Skin of body (tissue), 1 donor: ENCODE measurements at regions not wholly inside any gene's neighbourhood (a gene's known extent, or its start where the extent isn't known, plus 50 kb on each side); places are given as distances from the start of the nearest gene placed in this dataset.

Experiments used
- DNase-seq: peaks from one replicate; lab custom pipeline; 2025; lab: John Stamatoyannopoulos, UW

DNA sequence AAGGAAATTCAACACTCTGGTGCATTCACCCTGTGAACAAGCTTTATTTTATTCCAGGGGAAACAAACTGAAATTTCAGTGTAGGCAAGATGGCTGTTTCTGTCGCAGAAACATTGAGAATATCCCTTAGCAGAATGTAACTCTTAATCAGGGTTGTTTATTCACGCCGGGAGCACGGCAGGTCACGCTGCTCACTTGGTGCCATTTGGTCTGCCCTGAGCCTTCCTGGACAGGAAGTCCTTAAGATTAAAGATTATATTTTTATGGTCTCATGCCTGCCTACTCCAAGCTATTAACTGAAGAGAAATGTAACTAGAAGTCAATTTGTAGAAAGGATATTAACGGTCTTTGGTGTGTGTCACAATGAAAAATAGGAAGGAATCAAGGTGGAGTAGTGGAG, 185.3 kb upstream of the ARGLU1 start:
- DNase-seq: no peak

DNA sequence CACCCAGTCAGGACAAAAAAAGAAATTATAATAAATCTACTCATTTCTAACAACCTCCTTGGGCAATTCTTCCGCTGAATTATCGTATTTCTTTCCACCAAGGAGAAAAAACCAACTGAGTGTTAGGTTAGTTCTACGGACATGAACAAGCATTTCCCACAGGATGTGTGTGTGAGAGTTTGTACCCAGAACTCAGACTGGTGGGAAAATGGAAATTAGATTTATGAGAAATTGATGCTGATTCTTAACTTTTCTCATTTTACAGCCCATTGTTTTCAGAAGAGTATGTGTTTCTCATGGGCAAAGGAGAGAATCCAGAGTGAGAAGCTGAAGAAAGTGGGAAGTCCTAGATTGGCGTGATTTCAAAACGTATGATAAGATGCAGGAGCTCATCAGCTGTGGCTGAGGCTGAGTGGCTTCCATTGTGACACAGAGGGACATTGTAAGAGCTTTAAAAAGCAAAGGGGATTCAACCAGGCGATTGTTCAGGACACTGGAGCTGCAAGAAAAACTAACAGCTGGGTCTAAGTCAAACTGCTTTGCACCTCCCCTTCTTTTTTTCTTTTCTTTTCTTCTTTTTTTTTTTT, 184.7 kb upstream of the ARGLU1 start:
- no peak for DNase-seq

DNA sequence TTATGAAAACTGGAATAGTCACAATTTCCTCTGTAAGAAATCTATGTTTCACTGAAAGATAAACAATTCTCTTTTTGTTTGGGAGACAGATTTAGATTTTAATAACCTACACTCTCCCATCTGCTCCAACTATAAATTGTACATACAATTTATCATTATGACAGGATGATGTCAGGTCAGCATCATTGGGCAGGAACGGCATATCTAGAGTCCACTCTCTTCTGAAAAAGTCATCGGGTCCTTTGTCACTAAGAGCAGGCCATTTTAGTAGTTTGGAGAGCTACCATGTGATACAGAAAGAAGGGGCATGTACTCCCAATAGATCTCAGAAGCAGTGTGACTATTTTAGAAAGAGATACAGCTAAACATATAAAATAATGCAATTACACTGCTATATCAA, 180.8 kb upstream of the ARGLU1 start:
- no peak for DNase-seq

DNA sequence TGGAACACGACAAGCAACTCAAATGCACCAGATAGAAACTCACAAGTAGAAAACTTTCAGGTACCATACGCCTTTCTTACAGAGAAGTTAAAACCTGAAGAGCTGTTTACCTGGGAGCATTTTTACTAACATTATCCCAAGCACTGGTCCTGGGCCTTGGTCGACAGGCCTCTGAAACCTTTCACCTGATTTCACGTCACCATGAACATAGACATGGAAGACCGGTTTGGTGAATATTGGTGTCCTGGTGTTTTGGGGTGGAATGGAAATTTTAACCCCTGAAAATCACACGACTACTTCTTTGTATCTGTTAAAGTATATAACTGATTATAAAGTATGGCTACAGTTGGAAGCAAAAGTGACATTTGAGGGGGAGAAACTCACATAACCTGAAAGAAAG, 176.6 kb upstream of the ARGLU1 start:
- DNase-seq: no peak

DNA sequence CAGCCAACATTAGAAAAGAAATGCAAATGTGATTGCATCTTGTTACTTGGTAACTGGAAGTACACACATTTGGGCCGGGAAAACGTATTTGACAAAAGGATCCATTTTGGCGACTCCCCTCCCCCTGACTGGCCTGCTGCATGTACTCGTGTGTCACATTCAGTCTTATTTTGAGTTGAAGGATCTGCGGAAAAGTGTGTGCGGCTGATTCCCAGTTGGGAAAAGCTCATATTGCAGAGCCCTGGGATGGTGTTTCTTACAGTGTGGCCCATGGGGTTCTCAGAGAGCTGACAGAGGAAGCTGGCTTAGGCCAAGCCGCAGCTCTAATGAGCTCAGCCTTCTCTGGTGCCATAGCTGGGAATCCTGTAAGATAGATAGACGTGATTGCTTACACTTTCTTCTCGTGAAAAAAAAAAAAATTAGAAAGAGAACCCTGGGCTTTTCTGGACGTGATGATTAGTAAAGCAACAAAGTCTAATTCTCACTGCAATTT, 170.3 kb upstream of the ARGLU1 start:
- DNase-seq: no peak

DNA sequence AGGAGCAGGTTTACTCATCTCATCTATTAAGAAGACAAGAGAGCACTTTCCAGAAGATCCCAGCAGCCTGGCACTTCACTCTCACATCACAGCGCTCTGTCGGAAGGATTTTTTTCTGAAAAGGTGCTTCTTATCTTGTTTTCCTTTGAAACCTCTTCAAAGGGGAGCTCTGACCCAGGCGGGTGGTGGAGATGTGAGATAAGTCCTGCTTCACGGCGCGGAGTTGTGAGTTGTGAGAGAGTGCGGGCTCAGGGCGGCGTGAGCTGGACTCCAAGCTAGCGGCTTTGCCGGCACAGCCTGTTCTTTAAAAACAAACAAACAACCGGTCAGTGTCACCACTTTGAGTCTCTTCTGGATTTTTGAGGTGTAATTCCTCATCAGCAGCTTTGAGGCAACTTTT, 169.0 kb upstream of the ARGLU1 start:
- no peak for DNase-seq

DNA sequence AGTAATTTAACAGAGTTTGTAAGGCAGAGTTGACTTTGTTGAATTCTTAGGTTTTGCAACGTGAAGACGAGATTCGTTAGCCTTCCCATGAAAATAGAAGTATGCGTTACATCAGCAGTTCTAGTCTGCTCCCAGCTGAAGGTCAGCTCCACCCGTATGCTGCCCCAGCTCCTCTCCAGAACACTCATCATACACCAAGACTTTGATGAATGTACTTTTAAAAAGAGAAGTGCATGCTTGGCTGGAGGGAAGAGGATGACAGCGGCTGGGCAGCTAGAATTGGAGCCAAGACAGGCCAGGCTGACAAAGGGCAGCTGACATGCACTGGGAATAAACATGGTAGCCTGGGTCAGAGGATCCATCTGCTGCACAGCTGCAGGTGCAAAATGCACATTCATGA, 166.3 kb upstream of the ARGLU1 start:
- no peak for DNase-seq

DNA sequence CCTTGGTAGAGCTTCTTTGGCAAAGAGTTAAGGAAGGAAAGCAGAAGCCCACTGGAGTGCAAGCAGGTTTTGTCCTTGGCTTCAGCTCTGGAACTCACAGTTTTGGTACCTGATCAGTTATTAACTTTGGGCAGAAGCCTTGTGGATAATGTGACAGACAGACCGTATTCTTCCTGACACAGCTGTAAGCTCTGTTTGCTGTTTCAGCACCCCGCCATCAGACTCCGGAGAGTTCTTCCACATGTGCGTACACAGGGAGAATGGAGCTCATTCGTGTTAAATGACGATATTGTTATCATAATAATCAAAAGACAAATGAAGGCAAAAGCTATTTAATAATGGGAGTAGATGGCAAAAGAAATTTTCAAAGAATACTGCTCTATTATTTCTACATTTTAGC, 155.1 kb upstream of the ARGLU1 start:
- no peak for DNase-seq

DNA sequence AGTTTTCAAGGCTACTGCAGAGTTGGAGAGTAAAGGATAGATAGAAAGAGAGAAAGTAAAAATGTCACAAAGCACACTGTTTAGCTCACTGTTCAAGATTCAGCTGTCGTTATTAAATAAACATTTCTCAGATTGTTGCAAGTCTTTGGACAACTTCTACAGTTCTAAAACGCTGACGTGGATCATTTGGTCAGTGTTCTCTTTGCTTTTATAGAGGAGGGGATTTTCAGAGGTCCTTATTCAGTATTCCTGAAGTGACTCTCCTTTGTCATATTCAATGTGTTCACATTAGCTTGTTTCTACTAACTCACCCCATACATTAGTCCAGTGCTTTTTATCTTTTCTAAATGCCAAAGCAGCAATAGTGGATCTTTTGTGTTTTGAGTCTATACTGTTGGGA, 154.7 kb upstream of the ARGLU1 start:
- DNase-seq: no peak

DNA sequence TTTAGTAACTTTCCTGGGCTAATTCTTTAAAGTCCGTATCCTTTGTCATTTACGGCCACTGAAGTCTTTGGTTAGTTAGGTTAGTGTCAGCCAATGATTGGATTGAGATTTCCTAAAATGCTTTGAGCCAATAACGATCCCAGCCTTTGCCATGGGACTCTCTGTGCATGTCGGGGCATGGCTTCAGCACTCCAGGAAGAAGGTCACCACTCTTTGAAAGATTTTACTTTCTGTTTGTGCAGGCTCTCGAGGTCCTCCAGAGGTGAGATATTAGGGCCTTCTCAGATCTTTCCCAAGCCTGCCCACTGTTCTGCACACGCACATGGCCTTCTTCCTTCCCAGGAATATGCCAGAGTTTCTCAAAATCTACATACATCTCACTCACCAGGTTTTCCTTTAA, 153.7 kb upstream of the ARGLU1 start:
- no peak for DNase-seq

DNA sequence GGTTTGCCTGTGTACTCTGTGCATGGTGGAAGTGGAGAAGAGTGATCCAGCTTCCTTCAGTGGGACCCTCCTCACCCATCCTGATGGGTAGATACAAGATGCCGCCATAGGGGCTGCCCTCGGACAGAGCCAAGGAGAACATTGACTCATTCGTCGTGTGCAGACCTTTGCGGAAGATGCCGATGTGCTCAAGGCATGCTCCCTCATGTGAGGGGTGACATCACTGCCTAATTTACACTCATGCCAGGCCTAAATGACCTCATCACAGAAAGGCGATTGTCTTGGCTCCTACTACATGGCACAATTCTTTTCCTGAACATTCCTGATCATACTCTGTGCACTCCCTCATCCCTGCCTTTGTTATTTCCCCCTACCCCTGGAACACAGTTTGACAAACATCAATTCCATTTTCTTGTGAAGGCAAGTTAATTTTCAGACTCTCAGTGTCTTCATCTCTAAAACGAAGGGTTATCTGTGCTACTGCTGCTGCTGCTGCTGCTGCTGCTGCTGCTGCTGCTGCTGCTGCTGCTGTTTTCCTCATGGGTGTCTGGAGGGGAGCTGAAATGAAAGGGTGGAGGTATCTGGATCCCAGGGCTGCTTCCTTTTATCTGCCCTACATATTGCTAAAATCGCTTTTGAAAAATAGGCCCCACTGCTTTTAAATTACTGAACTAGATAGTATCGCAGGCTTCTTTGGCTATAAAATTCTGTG, 146.5 kb upstream of the ARGLU1 start:
- DNase-seq: no peak

DNA sequence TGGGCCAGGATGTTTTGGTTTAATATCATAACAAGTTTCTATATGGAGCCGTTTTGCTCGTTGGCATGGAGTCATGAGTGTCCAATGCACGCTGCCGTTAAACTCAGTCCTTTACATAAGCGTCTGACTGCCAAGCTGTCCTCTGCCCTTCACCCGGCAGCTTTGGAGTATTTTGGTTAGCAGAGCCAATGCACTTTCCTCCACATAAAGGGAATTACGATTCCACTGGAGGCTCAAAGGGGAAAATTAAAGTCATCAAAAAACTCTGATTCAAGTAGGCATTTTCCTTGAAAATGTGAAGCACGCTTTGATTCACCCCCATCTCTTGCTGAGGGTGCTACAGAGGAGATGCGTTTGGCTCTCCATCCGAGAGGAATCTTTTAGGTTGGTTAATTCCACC, 144.4 kb upstream of the ARGLU1 start:
- no peak for DNase-seq

DNA sequence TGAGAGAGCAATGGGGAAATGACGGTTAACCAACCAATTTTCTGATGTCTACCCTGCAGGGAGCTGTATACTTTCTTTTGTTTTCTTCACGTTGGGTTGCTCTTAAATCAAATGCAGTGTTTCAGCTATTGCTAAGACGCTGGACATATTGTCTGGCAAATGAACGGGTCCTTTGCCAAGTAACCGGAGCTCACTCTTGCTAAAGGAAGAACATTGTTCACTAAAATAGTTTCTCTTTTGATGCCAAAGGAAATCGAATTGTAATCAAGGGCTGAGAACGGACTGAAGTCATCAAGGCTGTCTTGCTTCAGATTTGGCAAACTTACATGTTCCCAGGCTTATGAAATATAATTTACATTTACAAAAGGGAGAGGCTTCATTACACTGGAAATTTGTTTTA, 142.3 kb upstream of the ARGLU1 start:
- DNase-seq: no peak

DNA sequence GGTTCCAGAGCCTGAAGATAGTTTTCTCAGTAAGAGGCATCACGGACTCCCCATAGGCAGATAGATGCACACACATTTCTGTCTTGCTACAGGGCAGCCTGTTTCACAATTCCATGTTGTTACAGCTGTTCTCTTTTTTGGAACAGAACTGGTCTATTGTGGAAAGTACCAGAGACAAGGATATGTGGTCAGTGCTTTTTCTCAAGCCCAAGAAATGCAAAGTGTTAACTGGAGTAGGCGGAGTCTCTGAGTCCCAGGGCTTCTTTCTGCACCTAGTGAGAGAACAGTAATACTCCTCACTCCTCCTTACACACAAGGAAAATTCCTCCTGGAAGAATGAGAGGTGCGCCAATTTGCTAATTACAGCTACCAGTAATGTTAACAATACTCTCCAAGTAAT, 141.6 kb upstream of the ARGLU1 start:
- DNase-seq: no peak

DNA sequence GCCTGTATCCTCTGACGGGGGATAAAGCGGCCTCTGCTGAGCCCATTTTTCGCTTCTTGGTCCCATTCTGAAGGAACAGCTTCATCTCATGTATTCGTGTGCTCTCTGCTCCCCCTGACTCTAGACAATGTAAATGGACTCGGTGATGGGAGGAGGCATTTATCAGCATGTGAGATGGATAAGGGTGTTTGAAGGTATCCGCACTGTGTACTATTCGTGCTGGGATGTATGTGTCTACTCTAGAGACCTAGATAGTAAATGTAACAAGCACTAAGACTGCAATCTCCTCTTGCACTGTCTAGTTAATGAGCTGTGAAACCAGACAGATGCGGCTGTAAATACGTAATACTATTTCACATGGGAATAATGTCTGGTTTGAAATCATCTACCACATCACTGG, 134.6 kb upstream of the ARGLU1 start:
- DNase-seq: no peak

DNA sequence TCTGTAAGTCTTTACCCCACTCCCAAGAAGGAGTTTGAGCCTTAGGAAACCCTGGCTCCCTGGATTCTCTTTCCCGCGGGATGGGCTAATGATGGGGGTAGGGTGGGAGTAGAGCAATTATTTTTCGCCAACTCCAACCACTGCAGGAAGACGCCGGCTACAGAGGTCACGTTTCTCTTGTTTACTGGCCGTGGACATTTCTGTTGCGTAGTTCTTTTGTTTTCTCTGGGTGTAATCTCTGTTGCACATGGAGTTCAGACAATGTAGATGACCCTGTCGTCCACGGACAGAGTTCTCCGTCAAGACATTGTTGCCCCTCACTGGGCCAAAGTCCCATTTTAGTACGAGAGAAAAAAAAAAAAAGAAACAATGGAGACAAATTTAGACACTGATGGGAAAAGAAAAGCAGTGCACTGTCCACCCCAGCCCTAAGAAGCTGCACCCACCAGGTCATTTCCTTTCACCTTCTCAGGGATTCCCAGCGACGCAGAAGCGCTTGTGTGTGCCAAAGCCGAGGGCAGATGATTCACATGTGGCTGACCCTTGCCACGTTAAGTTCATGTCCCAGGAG, 133.9 kb upstream of the ARGLU1 start:
- DNase-seq: peak; percentile 52

DNA sequence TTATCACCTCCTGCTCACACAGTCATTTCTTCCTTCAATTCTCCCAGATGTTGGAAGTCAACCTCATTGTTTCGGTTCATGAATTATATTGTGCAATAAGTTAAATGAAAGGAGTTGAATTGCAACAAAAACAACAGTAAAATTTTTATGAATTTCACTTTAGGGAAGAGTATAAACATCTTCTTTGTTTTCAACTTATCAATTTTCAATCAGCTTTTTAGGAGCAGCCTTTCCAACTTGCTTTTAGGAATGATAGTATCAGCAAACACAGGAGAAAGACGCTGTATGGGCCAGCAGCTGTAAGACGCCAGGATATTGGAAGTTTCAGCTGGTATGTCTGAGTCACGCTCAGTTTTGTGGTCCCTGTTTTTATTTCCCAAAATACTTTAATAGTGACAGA, 132.5 kb upstream of the ARGLU1 start:
- no peak for DNase-seq

DNA sequence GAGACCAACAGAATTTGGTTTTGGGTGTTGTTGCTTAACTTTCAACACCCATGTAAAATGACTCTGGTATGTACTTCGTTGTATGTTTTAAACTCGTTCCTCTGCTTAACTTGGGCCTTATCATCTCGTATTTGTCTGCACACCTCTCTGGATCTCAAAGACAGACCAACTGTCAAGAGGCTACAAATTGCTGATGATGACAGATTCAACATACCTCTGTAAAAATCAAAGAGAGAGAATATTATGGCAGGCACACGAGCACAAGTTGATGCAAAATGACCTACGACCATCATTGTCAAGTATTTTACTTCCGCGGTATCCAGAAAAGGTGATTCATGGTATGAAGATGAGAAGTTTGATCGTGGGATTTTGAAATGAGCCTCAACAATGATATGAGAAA, 132.1 kb upstream of the ARGLU1 start:
- DNase-seq: no peak

DNA sequence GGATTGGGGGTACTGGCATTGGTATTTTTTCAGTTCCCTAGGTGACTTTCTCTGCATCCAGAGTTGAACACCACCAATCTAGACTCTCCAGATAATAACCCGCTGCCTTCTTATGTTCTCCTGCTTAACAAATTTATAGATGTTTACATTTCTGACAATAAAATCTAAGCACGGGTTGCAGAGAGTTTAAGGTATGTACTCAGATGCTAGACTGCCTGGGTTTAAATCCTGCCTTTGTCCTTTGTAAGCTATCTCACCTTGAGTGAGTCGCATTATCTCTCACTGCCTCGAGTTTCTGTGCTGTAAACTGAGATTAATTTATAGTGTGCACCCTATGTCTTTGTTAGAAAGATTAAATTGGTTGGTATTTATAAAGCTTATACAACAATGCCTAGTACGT, 131.4 kb upstream of the ARGLU1 start:
- no peak for DNase-seq

DNA sequence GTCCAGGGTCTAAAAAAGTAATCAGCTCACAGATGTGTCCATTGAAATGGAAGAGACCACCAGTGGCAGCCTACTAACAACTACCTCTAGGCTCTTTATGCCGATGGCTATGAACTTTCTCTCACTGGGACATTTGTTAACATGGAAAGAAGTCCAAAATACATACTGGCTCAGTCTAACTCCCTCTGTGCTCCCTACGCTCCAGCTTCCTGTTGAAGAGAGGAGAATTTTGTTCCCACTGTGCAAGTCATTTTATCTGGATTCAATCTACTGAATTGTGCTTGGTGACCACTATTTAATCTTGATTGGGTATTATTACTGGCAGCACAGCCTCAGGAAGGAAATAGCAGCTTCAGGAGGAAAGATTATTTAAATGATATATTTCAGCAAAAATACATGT, 128.8 kb upstream of the ARGLU1 start:
- DNase-seq: no peak

DNA sequence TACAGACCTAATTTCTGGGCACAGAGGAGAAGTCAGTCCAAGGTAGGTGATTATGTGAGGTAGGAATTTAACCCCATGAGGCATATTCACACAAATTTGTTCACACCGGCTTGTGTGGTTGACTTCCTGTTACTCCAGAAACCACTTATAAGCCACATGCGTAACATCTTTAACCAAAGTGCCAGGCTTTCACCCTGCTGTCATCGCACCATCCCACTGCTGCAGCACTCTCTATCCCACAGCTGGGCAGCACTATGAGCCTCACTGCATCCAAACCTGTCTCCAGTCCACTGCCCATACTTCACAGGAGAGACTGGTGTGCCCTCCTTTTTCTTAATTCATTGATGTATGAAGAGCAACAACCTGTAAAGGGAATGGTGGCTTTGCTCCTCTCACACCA, 128.2 kb upstream of the ARGLU1 start:
- DNase-seq: no peak

DNA sequence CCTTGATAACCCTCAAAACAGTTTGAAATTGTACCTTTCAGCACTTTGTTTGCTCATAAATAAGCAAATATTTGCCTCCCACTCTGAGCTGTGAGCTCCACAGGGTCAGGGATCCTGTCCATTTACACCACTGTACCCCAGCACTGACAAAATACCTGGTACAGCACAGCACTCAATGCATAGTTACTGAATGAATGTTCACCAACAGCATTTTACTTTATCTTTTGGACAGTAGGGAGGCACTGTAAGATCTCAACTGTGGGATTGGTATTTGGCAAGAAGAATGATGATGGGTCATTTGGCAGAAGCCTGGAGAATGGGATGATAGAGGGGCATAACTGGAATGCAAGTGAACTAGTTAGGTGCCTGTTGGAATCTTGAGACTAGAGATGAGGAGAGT, 127.2 kb upstream of the ARGLU1 start:
- DNase-seq: no peak

DNA sequence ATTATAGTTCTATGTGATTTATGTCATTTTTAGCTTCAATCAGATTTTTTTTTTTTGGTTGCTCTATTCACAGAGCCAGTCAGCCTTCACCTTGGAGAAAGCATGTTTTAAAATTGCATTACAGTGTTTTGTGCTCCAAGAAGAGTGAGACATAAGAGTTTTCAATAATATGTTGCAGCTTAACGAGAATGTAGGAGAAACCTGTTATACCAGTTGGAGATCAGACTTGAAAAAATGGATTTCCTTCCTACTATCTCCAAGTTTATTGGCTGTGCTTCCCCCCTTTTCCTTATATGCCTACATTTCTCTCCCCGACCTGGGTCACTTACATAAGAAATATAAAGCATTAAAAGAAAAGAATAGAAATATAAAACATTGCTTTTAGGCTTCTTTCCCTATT, 123.9 kb upstream of the ARGLU1 start:
- DNase-seq: no peak
